Gastrocnemius medialis (tissue), 4 donors: ENCODE measurements at regions not wholly inside any gene's neighbourhood (a gene's known extent, or its start where the extent isn't known, plus 50 kb on each side); places are given as distances from the start of the nearest gene placed in this dataset.

Source experiments
- ATAC-seq, 2 donors: fragments of 150-250 bp; one replicate each; pipeline ENCODE4 v1.9.1; 2016
- DNase-seq, 2 donors: peaks; one replicate each; pipeline ENCODE4 v3.0.0-alpha.2; 2019
- H3K27ac ChIP-seq, 4 donors: fragments of 200-600 bp; sonication (generic); 1 replicate in 1 of 4; 2 replicates in 3 of 4; pipeline ENCODE4 v1.5.1; 2016 to 2018; ENCODE audit warnings: mild to moderate bottlenecking in 2 of 4, moderate library complexity in 1 of 4
- H3K27me3 ChIP-seq, 3 donors: fragments of 200-600 bp; sonication (generic) in 2 of 3; 1 replicate in 1 of 3; 2 replicates in 2 of 3; pipeline versions ENCODE4 v1.5.1 to v1.6.0; 2016 to 2019; ENCODE audit warnings: mild to moderate bottlenecking in 1 of 3, moderate library complexity in 1 of 3
- H3K36me3 ChIP-seq, 2 donors: fragments of 200-600 bp; sonication (generic) in 1 of 2; one replicate each; pipeline ENCODE4 v1.5.1; 2017 to 2018
- H3K4me1 ChIP-seq, 2 donors: fragments of 200-600 bp; sonication (generic) in 1 of 2; one replicate each; pipeline ENCODE4 v1.5.1; 2016 to 2017; ENCODE audit warnings: mild to moderate bottlenecking in 2 of 2
- H3K4me3 ChIP-seq, 4 donors: fragments of 200-600 bp; sonication (generic) in 3 of 4; 1 replicate in 1 of 4; 2 replicates in 3 of 4; pipeline ENCODE4 v1.5.1; 2016 to 2019; ENCODE audit warnings: mild to moderate bottlenecking in 2 of 4
- H3K9me3 ChIP-seq, 3 donors: fragments of 200-600 bp; sonication (generic) in 2 of 3; 1 replicate in 1 of 3; 2 replicates in 2 of 3; pipeline ENCODE4 v1.5.1; 2016 to 2019
- CTCF ChIP-seq, 5 experiments: fragments of 450-650 bp in 3 of 5; fragments of 200-600 bp in 2 of 5; sonication (generic) in 2 of 5; IDR thresholded peaks in 4 of 5; conservative IDR thresholded peaks in 1 of 5; 1 replicate in 4 of 5; 2 replicates in 1 of 5; pipeline ENCODE4 v1.5.1; 2016 to 2019; ENCODE audit warnings: antibody characterized with exemption in 5 of 5, mild to moderate bottlenecking in 3 of 5, moderate library complexity in 3 of 5
- POLR2A ChIP-seq, 2 donors: fragments of 450-650 bp; IDR thresholded peaks; one replicate each; pipeline ENCODE4 v1.6.1; 2017; ENCODE audit warnings: antibody characterized with exemption in 2 of 2, mild to moderate bottlenecking in 2 of 2, moderate library complexity in 2 of 2
- in situ Hi-C, 4 donors: fragments of 200-750 bp; cut with MboI; loops; one replicate each; pipeline versions ENCODE4 v1.15.0 to v1.8.0; 2017; ENCODE audit warnings: low sequenced_read_pairs in 4 of 4
- intact Hi-C: fragments of 100-400 bp; cut with DNase I; formaldehyde crosslinking; loops from one replicate; pipeline ENCODE4 v1.15.1; 2023; ENCODE audit warnings: low total_unique reads

DNA sequence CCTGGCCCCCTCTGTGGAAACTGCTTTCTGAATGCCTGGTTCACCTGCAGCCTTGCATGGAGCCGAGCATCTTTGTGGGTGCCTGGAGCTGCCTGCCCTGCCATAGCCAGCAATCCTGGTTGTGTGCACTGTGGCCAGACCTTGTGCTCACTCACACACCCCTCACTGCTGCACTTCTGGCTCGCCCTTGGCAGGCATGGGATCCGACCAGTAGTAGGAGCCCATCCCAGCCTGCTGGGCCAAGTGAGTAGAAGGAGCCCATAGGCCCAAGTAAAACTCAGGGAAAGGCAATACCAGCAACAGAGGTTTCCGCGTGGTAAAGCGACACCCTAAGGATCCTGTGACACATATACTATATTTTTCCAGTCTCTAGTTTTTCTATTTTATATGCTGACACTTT, 270.0 kb upstream of the NAV3 start:
- Histone ChIP-seq H3K4me1 (no peaks in the 10 kb centered on the region), H3K36me3 (no peaks in the 10 kb centered on the region), H3K27ac (no peak overlapping the region), H3K9me3 (no peaks in the 10 kb centered on the region), H3K4me3 (no peak overlapping the region), H3K27me3 (no peaks in the 10 kb centered on the region)
- TF ChIP-seq POLR2A (IDR thresholded peaks at IDR 0.05) (no peak), CTCF (IDR thresholded peaks at IDR 0.05 in 4 of 5, conservative IDR thresholded peaks at IDR 0.05 in 1 of 5) (no peak)
- intact Hi-C loops, result no loop called here
- DNase-seq (no peak), ATAC-seq (no peak)
- in situ Hi-C loops, result no loop called here

DNA sequence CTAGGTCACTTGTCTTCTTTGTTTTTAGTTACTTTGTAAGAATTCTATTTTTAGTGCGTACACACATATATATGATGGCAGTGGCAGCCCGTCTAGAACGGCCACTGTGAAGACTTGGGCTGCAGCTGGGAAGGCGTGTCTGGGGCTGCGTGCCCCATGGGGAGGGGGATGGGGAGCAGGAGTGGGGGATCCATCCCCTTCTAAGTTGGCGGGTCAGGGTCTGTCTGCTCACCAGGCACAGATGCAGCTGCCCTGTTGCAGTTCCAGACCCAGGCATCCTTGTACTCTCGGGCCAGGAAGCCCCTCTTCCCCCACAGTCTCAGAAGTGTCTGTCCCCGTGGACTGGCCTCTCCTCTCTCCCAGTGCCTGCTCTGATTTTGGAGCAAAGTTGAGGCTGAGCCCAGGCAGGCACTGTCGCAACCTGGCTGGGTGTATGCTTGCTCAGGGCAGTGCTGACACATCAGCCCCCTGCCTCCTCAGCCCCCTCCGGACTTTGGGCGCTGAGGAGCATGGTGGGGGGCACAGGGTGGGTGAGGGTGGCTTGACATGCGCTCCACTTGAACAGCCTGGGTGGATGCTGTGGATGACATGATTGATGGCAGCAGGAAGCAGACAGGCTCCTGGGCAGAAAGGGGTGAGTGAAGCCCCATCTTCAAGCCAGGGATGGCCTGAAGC, 271.2 kb upstream of the NAV3 start:
- no peaks in the 10 kb centered on the region for H3K4me1 ChIP-seq
- DNase-seq, result no peak
- H3K27me3 ChIP-seq, result no peaks in the 10 kb centered on the region
- no peaks in the 10 kb centered on the region for H3K36me3 ChIP-seq
- no peaks in the 10 kb centered on the region for H3K9me3 ChIP-seq
- intact Hi-C loops, result no loop called here
- in situ Hi-C loops, result no loop called here
- no peak overlapping the region for H3K27ac ChIP-seq
- H3K4me3 ChIP-seq, result no peak overlapping the region
- no peak for ATAC-seq
- TF ChIP-seq POLR2A (IDR thresholded peaks at IDR 0.05), result no peak
- no peak for TF ChIP-seq CTCF (IDR thresholded peaks at IDR 0.05 in 4 of 5, conservative IDR thresholded peaks at IDR 0.05 in 1 of 5)

DNA sequence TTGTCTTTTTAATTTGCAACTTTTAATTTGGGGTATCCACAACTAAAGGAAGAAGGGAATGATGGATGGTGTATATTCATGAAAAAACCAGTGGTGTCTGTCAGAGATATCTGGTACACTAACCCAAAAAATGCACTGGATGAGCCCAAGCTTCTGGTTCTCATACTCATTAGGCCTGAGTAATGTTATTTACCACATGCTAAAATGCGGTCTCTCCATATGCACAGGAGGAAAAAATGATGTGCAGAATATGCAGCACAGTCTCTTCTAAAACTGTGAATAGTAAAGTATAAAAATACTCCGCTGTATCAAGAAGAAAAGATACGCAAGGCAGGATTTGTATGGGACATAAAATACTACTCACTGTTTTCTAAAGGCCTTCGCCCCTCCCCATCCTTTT, 275.6 kb upstream of the NAV3 start:
- no peak overlapping the region for H3K27ac ChIP-seq
- H3K27me3 ChIP-seq, result no peaks in the 10 kb centered on the region
- H3K4me3 ChIP-seq, result no peak overlapping the region
- no peaks in the 10 kb centered on the region for H3K9me3 ChIP-seq
- intact Hi-C loops (no loop called here), in situ Hi-C loops (no loop called here)
- H3K36me3 ChIP-seq, result no peaks in the 10 kb centered on the region
- DNase-seq (no peak), ATAC-seq (no peak)
- TF ChIP-seq POLR2A (IDR thresholded peaks at IDR 0.05), result no peak
- no peak for TF ChIP-seq CTCF (IDR thresholded peaks at IDR 0.05 in 4 of 5, conservative IDR thresholded peaks at IDR 0.05 in 1 of 5)
- no peaks in the 10 kb centered on the region for H3K4me1 ChIP-seq

DNA sequence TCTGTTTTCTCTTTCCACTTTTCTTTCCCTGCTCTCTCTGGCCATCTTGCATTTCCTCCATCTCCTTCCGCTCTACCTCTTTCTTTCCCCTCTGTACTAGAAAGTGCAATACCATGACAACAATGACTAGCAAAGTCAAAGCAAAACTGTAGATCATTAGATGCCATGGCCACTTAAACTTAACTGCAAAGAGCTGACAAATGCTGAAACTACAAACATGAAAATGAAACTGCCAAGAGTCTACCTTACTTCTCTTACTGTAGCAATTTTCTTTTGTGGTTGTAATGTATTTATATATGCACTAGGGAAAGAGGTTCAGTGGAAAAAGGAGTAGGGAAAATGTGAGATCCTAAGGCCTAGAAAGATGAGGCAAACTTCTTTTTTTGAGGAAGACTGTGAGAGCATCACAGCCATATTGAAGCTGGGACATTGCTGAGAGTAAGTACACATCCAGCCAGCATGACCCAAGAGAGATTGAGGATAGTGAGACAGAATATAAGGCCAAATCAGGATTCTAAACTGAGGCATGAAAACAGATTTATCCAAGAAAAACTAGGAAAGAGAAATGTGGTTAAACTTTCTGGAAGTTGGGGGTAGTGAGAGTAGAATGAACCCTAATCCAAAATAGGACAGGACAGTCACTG, 276.6 kb upstream of the NAV3 start:
- no peak for DNase-seq
- TF ChIP-seq POLR2A (IDR thresholded peaks at IDR 0.05), result no peak
- no peak for TF ChIP-seq CTCF (IDR thresholded peaks at IDR 0.05 in 4 of 5, conservative IDR thresholded peaks at IDR 0.05 in 1 of 5)
- in situ Hi-C loops (no loop called here), intact Hi-C loops (no loop called here)
- Histone ChIP-seq H3K9me3 (no peaks in the 10 kb centered on the region), H3K4me3 (no peak overlapping the region), H3K27me3 (no peaks in the 10 kb centered on the region), H3K36me3 (no peaks in the 10 kb centered on the region), H3K27ac (no peak overlapping the region), H3K4me1 (no peaks in the 10 kb centered on the region)
- ATAC-seq, result no peak
